HCT116 (cell line): ENCODE measurements at regions not wholly inside any gene's neighbourhood (a gene's known extent, or its start where the extent isn't known, plus 50 kb on each side); places are given as distances from the start of the nearest gene placed in this dataset.

Experiments
- ATAC-seq: fragments of 200-7000 bp; cut with Tn5 transposase; 2 replicates; pipeline ENCODE4 v1.9.1; 2020; ENCODE audit warnings: mild to moderate bottlenecking, moderate library complexity
- BruUV-seq: library from RNA; stranded (reverse); fragments of 400-500 nt; replicated peaks from 2 replicates; lab custom pipeline; 2021; lab: Mats Ljungman, UMichigan
- CTCF ChIA-PET: fragments of 300-600 bp; sonication (Branson Sonifier 250); formaldehyde crosslinking; loops from one replicate; lab custom pipeline; 2021; ENCODE audit warnings: antibody characterized with exemption; lab: Charles Lee
- POLR2A ChIA-PET: fragments of 300-600, 350-600 bp; sonication (Branson Sonifier 250); formaldehyde crosslinking; loops from one replicate; lab custom pipeline; 2021; ENCODE audit warnings: antibody characterized with exemption; lab: Charles Lee
- RAD21 ChIA-PET, 2 experiments: fragments of 300-600 bp; sonication (Branson Sonifier 250); formaldehyde crosslinking; loops; one replicate each; lab custom pipeline; 2023; ENCODE audit warnings: low total read pairs in 2 of 2; ENCODE audit not compliant: uncharacterized antibody in 2 of 2, unreplicated experiment in 2 of 2, low non-redundant PET in 1 of 2; lab: Charles Lee
- DNase-seq: peaks from one replicate; pipeline ENCODE4 v3.0.0-alpha.2; 2010; ENCODE audit warnings: low read depth, low spot score
- H2AFZ ChIP-seq: fragments of 200-600 bp; shearing (Covaris generic), sonication (generic); 2 replicates; pipeline ENCODE4 v1.6.1; 2017; ENCODE audit warnings: low read depth, mixed run types, mixed read lengths, antibody characterized with exemption, low read length; ENCODE audit not compliant: poor library complexity, severe bottlenecking
- H3K27ac ChIP-seq: 2 replicates; pipeline ENCODE4 v1.5.1; 2012; ENCODE audit warnings: low read depth, low read length
- H3K27me3 ChIP-seq: fragments of 200-600 bp; sonication (generic); 2 replicates; pipeline ENCODE4 v1.6.1; 2016; ENCODE audit warnings: mixed run types, low read length, mixed read lengths; ENCODE audit not compliant: insufficient read depth
- H3K36me3 ChIP-seq, 2 experiments: fragments of 200-500 bp in 1 of 2; fragments of 200-600 bp in 1 of 2; sonication (Bioruptor generic) in 1 of 2; sonication (generic) in 1 of 2; 2 replicates each; pipeline versions ENCODE4 v1.5.1 to v1.6.1; 2014 to 2016; ENCODE audit warnings: low read length in 2 of 2, inconsistent platforms in 1 of 2, mixed read lengths in 1 of 2, mixed run types in 1 of 2; ENCODE audit not compliant: insufficient read depth in 2 of 2, control insufficient read depth in 1 of 2
- H3K4me1 ChIP-seq, 2 experiments: fragments of 200-600 bp in 1 of 2; sonication (generic) in 1 of 2; 2 replicates each; pipeline versions ENCODE4 v1.5.1 to v1.6.1; 2012 to 2017; ENCODE audit warnings: low read length in 2 of 2, inconsistent platforms in 1 of 2, mild to moderate bottlenecking in 1 of 2, mixed read lengths in 1 of 2, mixed run types in 1 of 2, moderate library complexity in 1 of 2; ENCODE audit not compliant: insufficient read depth in 2 of 2, control insufficient read depth in 1 of 2
- H3K4me2 ChIP-seq: fragments of 200-600 bp; sonication (generic); 2 replicates; pipeline ENCODE4 v1.6.1; 2017; ENCODE audit warnings: mixed run types, low read length, mixed read lengths
- H3K4me3 ChIP-seq, 2 experiments: fragments of 200-600 bp in 1 of 2; sonication (generic) in 1 of 2; replicated peaks in 1 of 2; 2 replicates each; pipeline ENCODE4 v1.5.1; 2011 to 2016; ENCODE audit warnings: low read length in 2 of 2, control low read depth in 1 of 2, low read depth in 1 of 2, mild to moderate bottlenecking in 1 of 2, mixed read lengths in 1 of 2, mixed run types in 1 of 2
- H3K79me2 ChIP-seq: fragments of 200-600 bp; sonication (generic); 2 replicates; pipeline ENCODE4 v1.6.1; 2017; ENCODE audit warnings: mild to moderate bottlenecking, mixed run types, low read length, moderate library complexity, mixed read lengths; ENCODE audit not compliant: insufficient read depth
- H3K9ac ChIP-seq: fragments of 200-600 bp; sonication (generic); 2 replicates; pipeline ENCODE4 v1.6.1; 2016; ENCODE audit warnings: low read length, mixed read lengths
- H3K9me2 ChIP-seq: fragments of 200-600 bp; sonication (generic), shearing (Covaris generic); 2 replicates; pipeline ENCODE4 v1.6.1; 2017; ENCODE audit warnings: mixed run types, mild to moderate bottlenecking, moderate library complexity; ENCODE audit not compliant: insufficient read depth
- H3K9me3 ChIP-seq, 2 experiments: fragments of 200-500 bp in 1 of 2; fragments of 200-600 bp in 1 of 2; sonication (Bioruptor generic) in 1 of 2; sonication (generic) in 1 of 2; 2 replicates each; pipeline ENCODE4 v1.6.1; 2014 to 2017; ENCODE audit warnings: low read length in 2 of 2, mixed read lengths in 2 of 2, inconsistent platforms in 1 of 2, low read depth in 1 of 2, mild to moderate bottlenecking in 1 of 2, mixed run types in 1 of 2, moderate library complexity in 1 of 2; ENCODE audit not compliant: control insufficient read depth in 1 of 2, insufficient read depth in 1 of 2
- H4K20me1 ChIP-seq: fragments of 200-600 bp; sonication (generic), shearing (Covaris generic); 2 replicates; pipeline ENCODE4 v1.6.1; 2017; ENCODE audit warnings: mixed run types, mild to moderate bottlenecking, moderate library complexity; ENCODE audit not compliant: insufficient read depth
- CEBPB ChIP-seq: IDR thresholded peaks from 2 replicates; pipeline ENCODE4 v1.6.1; 2012; ENCODE audit warnings: low read depth
- EZH2phosphoT487 ChIP-seq: fragments of 200-600 bp; IDR thresholded peaks from 2 replicates; pipeline ENCODE4 v1.6.1; 2018; ENCODE audit warnings: antibody characterized with exemption, borderline replicate concordance
- FOSL1 ChIP-seq: IDR thresholded peaks from 2 replicates; pipeline ENCODE4 v1.6.1; 2012; ENCODE audit warnings: low read depth
- JUND ChIP-seq: IDR thresholded peaks from 2 replicates; pipeline ENCODE4 v1.6.1; 2012
- POLR2AphosphoS5 ChIP-seq: IDR thresholded peaks from 2 replicates; pipeline ENCODE4 v1.6.1; 2011; ENCODE audit warnings: mild to moderate bottlenecking, low read depth, low read length, moderate library complexity
- REST ChIP-seq: IDR thresholded peaks from 2 replicates; pipeline ENCODE4 v1.6.1; 2012; ENCODE audit warnings: low read depth
- YY1 ChIP-seq: IDR thresholded peaks from 2 replicates; pipeline ENCODE4 v1.6.1; 2011; ENCODE audit warnings: low read length, low read depth, moderate library complexity, mild to moderate bottlenecking; ENCODE audit not compliant: insufficient replicate concordance; ENCODE audit errors: extremely low read depth
- ZFX ChIP-seq: fragments of 450-650 bp; IDR thresholded peaks from 2 replicates; pipeline ENCODE4 v1.6.1; 2017
- ZNF274 ChIP-seq: fragments of 200-500 bp; sonication (Bioruptor generic); IDR thresholded peaks from 2 replicates; pipeline ENCODE4 v1.6.1; 2014; ENCODE audit warnings: mild to moderate bottlenecking, low read depth, low read length, inconsistent platforms
- intact Hi-C: fragments of 100-400 bp; cut with micrococcal nuclease; formaldehyde crosslinking; loops from 2 replicates; pipeline ENCODE4 v1.10.0; 2022
- TF ChIP-seq, protein P1 (sequence below): IDR thresholded peaks from 2 replicates; pipeline ENCODE4 v1.6.1; 2012

GRCh38 chr1:87829360-87829759 lies 500.7 kb downstream of the LMO4 start:
- ATAC-seq (no peak), DNase-seq (no peak)
- TF ChIP-seq REST (no peak), JUND (no peak), ZFX (no peak), FOSL1 (no peak), YY1 (no peak), CEBPB (no peak), EZH2phosphoT487 (no peak), ZNF274 (no peak), POLR2AphosphoS5 (no peak)
- TF ChIP-seq, protein P1, sequence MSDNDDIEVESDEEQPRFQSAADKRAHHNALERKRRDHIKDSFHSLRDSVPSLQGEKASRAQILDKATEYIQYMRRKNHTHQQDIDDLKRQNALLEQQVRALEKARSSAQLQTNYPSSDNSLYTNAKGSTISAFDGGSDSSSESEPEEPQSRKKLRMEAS = no peak
- Histone ChIP-seq H3K4me1 (no peaks in the 10 kb centered on the region), H3K79me2 (no peaks in the 10 kb centered on the region), H3K4me2 (no peak overlapping the region), H3K4me3 (no peak overlapping the region), H3K27ac (no peak overlapping the region), H3K27me3 (no peaks in the 10 kb centered on the region), H4K20me1 (no peaks in the 10 kb centered on the region), H3K9me2 (no peaks in the 10 kb centered on the region), H3K9ac (no peak overlapping the region), H3K9me3 (no peaks in the 10 kb centered on the region), H3K36me3 (no peaks in the 10 kb centered on the region), H2AFZ (no peak overlapping the region)
- POLR2A ChIA-PET = no interaction called here
- RAD21 ChIA-PET = no interaction called here
- CTCF ChIA-PET = no interaction called here
- intact Hi-C loops = no loop called here
- no TSS peak for BruUV-seq
